ENCODE measurements at regions not wholly inside any gene's neighbourhood (a gene's known extent, or its start where the extent isn't known, plus 50 kb on each side); places are given as distances from the start of the nearest gene placed in this dataset.
"Not testable (repeated sequence)": the region's sequence is repeated elsewhere in the genome, so short reads cannot be mapped to it uniquely, and the experiment has no call there.

DNA sequence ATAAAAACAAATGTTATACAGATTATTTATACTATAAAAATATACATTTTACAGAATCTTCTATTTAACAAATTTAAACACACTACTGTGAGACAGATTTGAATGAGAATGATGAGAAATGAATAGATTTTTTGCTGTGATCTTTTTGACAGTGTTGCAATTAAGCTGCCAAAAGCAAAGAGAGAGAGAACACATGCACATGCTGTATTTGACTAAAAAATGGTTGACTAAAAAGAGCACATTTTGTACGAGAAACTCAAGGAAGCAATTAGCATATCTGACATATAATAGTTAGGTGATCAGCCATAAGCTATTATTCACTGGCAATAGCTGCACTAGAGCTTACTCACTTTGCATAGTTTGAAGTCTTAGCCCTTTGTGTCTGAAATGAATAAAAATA, 115.8 kb downstream of the SYT10 start:
- no peak for DNase-seq (ENCODE audit: low spot score)

DNA sequence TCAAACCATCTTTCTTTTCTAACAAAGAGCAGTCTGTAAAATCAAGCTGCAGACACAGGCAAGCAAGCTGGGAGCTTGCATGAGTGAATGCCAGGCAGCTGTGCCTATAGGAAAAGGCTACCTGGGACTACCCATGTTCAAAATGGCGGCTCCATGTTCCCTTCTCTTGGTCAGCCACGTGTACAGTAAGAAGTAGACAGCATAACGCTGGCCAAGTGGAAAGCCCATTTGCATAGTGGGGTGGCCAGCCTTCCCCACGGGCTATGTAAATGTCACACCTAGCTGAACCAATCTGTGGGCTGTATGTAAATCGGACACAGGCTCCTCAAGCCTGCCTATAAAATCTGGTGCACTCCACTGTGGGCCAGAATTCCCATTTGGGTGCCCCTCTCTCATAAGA, 117.1 kb downstream of the SYT10 start:
- DNase-seq (ENCODE audit: low spot score): peak; percentile 14

DNA sequence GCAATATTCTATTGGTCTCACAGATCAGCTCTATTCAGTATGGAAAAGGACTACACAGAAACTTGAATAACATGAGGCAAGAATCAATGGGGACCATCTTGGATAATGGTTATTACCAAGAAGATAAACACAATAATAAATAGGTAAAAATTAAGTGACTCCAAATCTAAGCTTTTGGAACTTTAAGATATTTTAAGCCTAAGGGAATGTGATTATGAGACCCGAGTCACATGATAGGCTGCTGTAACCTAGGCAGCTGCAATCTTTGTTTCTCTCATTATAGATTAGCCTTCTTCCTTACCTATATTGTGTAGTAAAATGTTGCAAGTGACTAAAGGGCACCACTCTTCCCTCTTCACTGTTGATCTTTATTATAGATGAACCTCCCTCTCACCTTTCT, 121.9 kb downstream of the SYT10 start:
- no peak for DNase-seq (ENCODE audit: low spot score)

DNA sequence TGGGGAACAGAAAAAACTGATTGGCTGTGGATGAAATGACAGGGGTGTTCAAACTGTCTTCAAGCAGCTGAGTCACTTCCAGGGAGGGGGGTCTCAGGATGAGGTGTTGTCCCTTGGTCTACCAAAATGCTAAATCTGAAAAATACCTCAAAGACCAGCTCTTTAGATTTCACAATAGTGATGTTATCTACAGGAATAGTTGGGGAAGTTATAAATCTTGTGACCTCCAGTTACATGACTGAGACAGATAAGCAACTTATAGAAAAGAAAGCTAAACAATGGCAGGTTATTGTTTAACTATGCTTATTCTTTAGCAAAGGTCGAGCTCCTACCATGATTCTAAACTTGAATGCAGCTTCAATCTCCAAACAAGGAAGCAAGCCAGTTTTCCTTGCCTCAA, 125.4 kb downstream of the SYT10 start:
- no peak for DNase-seq (ENCODE audit: low spot score)

DNA sequence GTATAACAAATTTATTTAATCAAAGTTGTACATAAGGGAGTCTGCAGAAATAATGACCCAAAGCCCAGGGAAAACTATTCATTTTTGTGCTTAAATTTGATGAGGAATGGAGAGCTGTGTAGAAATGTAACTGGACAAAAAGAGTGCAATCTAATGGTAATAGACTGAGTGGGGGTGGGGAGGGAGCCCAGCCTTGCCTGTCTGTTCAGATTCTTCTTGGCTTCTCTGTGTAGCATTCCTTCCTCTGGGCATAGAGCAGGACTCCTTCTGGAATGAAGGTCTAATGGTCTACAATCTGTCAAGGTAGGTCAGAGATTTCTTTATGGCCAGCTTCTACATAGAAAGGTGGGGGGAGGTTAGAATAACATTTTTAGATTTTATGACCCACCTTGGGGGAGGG, 126.1 kb downstream of the SYT10 start:
- DNase-seq (ENCODE audit: low spot score): no peak

DNA sequence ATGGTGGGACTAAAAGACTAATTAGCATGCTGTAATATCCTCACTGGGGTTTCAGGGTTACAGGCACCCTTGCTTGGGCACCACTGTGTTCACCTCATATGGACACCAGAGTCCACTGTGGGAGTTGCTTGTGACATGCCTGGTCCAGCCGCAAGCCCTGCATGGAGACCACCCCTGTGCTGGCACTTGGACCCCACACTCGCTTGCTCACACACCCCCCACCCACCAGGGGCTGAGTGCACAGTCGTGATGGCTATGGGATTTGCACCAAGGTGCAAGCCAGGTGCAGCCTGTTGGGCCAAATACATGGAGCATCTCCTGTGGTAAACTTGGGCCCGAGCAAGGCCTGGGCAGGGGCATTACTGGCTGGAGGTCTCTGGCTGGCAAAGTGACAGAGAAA, 129.1 kb downstream of the SYT10 start:
- DNase-seq (ENCODE audit: low spot score): no peak

DNA sequence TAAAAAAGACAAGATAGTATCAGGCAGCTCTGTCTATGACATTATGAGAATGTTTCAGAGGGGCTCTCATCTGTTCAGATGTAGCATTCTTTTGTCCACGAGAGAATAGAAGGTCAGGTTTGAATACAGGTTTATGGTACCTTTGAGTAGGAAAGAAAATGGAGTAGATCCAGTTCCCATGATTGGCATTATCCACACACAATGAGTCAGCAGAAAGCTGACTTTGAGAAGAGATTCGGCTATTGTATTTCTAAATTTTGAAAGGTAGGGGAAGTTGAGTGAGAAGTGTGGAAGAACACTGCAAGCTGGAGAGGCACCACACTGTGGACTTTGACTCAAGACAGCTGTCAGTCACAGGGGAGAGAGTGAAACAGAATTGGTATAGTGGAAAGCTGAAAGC, 135.4 kb downstream of the SYT10 start:
- no peak for DNase-seq (ENCODE audit: low spot score)

DNA sequence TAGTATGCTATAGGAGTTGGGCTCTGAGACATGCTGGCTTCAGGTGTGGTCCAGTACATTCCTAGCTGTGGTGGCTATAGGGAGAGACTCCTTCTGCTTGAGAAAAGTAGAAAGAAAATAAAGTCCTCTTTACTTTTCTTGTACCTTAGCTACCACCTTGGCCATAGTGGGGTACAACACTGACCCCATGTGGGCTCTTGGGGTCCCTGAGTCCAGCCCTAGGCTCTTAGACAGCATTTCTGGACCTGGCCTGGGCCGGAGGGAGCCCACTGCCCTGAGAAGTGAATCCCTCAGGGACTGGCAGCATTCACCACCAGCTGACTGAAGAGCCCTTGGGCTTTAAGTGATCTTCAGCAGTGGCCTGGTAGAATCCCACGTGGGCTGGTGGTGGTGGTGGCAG, 143.1 kb downstream of the SYT10 start:
- DNase-seq (ENCODE audit: low spot score): no peak

DNA sequence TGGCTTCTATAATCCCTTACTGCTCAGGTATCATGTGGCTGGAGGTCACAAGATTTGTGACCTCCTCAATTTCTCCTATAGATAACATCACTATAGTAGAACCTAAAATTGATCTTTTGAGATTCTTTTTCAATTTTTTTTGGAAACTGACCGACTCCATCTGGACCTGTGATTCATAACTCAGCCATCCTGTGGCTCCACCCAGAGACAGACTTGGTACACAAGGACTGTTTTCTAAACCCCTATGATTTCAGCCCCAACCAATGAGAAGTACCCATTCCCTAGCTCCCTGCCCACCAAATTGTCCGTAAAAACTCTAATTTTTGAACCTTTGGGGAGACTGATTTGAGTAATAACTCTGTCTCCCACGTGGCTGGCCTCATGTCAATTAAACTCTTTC, 148.9 kb downstream of the SYT10 start:
- no peak for DNase-seq (ENCODE audit: low spot score)

DNA sequence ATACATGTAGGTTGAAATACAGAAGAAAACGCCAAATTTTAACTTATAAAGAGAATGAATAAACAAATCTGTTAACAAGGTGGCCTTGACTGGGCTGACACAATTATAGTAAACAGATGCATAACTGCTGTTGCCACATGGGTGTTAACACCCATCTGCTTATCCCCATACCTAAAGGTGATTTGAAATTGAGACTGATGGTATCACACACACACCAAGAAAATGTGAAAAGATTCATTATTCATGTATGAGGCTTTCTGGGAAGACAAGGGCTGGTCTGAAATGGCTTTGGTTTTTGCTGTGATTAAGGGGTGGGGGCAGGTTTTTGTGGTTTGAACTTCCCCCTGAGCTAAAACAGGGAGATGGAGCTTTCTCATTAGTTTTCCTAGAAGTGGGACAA, 156.6 kb downstream of the SYT10 start:
- DNase-seq (ENCODE audit: low spot score): no peak

DNA sequence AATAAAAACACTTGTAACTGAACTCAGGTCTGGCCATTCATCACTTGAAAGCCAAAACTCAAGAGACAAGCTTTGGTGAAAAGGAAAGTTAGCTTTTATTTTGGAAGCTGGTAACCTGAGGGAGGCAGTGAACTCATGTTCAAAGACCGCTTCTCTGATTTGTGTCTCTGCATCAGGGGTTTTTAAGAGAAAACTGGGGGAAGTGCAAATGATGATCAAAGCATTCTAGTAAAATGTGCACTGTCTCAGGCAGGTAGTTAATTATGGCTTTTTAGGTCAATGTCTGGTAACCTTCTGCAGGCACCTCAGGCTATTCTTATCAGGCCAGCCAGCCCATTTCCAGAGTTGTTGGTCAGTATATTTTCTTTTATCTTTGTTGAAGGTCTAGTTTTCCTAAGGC, 162.2 kb downstream of the SYT10 start:
- no peak for DNase-seq (ENCODE audit: low spot score)

DNA sequence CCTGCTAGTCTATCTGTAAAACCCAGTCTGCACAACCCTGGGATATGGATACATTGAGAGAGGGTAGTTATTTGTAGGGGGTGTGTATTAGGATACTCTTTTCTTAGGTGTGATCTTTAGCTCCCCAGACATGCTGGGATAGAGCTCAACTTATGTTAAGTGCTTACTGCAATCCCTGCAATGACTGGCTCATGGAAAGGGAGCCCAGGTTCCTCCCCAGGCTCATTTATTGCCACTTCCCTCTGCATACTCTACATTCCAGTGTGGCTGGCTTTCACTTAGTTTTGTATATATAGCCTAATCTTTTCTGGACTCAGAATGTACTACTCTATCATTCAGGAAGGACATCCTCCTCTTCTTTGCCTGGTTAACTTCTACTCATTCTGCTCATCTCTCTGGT, 172.0 kb downstream of the SYT10 start:
- no peak for DNase-seq (ENCODE audit: low spot score)

DNA sequence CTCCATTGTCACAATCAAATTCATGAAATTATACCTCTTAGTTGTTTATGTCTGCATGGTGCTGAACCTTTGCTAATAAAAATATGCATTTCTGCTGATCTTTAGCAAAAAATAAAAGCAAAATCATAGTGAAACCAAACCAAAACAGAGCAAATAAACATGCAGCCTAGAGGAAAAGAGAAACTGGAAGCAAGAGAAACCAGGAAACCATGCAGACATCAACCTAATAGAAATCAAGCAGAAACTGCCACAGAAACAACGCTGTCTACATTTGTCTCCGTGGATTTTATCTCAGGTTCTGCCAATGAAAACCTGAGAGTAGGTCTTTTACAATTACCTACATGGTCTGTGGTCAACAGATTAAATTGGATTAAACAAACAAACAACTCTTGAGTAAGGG, 173.7 kb downstream of the SYT10 start:
- no peak for DNase-seq (ENCODE audit: low spot score)

DNA sequence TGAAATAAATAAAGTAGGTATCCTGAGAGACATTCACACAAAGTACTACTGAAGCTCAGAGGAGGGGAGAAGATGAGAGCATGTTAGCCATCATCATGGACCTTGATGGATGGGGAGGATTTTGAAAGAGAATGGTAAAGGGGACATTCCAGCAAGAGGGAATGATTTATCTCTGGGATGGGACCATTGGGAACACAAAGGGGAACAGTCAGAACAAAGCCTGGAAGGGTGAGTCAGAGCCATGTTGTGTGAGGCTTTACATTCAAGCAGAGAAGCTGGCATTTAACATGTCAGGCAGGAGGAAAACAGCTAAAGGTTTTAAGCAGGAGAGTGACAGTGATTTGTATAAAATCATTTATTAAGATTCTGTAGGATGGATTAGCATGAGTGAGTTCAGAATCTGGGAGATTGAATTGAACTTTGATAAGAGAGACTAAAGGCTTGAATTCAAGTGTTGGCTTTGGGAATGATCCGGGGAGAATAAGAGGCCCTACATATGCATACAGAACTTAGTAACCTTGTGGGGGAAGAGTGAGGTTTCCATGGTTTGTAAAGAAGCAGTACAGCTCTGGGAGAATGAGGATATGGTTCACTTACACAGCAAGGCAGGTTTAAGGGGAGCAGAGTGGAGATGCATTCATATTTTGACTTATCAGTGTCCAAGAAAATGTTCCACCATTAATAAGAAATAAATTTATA, 174.4 kb downstream of the SYT10 start:
- no peak for DNase-seq (ENCODE audit: low spot score)

DNA sequence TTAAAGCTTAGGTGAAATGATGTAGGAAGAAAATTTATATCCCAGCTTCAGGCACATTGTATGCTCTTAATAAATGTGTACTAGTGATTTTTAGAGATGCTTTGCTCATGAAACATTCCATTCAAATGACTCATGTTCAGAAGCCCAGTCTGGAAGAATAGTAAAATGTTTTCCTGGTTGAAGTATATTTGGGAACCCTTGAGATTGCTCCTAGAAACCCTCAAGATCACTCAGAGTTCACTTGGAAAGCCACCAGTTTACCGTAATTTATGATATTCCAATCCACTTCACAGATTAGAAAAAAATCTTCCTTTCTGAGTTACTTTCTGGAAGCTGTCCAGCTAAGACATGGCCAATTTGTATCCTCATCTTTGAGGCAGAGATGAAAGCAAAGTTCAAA, 186.4 kb downstream of the SYT10 start:
- peak; percentile 6 for DNase-seq (ENCODE audit: low spot score)

DNA sequence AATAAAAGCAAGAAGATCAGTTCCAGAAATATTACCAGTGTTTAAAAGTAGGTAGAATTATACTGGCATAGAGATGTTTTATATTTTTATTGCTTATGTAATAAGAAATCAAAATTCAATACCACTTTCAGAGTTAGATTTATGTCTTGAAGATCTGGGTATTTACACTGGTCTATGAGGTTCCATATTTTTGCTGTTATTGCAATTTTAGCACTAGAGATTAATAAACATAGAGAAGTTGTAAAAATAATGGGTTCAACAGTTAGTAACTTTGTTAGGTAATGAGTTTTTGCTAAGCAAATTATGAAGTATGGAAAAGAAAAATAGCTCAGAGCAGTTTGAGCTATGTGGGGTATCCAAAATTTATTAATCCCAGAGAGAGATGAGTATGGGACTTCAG, 188.1 kb downstream of the SYT10 start:
- DNase-seq (ENCODE audit: low spot score): no peak

DNA sequence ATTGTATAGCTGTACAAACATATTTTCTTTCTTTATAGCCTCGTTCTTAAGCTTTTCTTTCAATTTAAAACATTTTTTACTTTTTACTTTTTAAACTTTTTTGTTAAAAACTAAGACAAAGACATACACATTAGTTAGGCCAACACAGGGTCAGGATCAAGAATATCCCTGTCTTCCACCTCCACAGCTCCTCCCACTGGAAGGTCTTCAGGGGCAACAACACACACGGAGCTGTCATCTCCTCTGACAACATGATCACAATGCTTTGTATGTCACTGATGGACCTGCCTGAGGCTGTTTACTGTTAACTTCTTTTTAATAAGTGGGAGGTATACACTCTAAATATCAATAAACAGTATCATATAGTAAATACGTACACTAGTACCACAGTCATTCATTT, 191.3 kb downstream of the SYT10 start:
- no peak for DNase-seq (ENCODE audit: low spot score)

DNA sequence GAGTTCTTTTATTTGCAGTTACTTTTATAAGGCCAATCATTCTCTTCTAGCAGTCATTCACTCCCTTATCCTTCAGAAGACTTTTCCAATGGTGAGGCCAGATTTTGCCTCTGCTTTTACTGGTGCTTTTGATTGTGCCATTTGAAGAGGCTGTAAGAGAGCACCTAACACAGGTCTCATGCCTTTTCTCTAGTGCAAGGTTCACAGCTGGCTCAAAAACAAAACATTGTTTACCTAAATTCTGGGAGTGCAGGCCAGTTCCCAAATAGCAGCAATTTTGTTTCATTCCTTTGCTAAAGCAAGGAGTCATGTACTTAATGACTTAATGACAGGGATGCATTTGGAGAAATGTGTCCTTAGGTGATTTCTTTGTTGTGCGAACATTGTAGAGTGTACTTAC, 192.0 kb downstream of the SYT10 start:
- no peak for DNase-seq (ENCODE audit: low spot score)

DNA sequence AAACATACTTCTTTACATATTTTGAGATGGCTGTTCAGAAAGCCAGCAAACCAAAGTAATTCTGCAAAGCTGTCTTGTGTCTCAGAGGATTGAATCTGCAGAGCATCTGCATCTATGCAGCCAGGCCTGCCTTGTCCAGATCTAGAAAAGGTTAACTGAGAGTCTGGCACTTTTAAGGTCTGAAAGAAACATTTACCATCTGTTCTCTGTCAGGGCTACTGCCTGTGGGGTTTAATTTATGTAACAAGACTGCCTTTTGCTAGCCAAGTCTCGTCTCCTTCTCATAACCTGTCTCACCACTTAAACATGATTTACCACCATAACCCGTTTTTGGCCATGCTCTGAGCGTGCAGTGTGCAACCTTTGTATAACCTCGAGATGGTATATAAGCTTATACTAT, 194.2 kb downstream of the SYT10 start:
- no peak for DNase-seq (ENCODE audit: low spot score)

DNA sequence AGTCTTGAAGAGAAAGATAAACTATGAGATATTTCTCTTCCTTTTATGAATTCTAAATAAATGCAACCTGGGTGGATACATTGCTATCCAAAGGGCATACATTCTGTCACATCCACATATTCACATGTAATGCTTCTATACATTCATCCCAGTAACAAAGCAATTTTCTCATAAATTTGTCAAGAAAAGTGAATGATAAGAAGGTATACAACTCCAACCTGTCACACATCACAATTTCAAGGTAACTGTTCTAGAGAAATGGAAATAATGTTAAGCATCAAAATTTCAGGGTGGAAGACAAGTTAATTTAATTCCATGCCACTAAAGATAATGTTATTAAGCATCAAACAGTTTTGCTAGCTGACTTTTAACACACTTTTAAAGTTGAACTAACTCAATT, 212.9 kb downstream of the SYT10 start:
- DNase-seq (ENCODE audit: low spot score): no peak

DNA sequence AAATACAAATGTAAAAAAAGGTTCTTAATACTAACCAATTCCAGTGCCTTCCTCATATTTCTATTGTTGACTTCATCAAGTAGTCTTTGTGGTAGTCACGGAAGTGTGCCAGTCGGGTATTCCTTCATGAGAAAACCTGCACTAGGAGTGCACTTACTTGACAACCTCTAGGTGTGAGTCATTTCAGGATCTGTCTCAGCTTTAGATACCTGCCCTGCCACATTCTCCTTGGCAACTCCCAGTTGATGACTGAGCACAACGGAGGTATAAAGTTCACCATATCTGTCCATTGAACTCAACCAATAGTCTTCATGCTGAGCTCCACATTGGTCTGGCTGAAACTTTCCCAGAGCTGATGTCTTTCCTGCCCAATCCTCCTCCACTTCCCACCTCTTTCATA, 215.7 kb downstream of the SYT10 start:
- DNase-seq (ENCODE audit: low spot score): no peak

DNA sequence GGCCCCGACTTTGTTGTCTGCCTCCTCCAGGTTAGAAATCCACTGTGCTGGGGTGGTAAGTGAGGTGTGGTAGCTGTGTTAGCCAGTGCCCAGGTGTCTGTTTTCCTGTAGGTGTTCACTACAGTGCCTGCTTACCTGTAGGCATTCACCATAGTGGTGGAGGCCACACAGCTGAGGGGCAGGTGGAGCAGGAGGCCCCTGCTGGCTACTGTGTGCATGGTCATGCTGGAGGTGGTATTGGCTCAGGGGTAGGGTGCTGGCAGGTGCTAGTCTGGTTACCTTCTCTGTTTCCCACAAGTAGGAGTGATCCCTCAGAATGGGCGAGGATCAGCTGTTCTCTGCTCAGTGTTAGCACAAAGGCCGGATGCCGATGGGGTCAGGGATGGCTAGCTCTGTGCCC, 217.3 kb downstream of the SYT10 start:
- no peak for DNase-seq (ENCODE audit: low spot score)

DNA sequence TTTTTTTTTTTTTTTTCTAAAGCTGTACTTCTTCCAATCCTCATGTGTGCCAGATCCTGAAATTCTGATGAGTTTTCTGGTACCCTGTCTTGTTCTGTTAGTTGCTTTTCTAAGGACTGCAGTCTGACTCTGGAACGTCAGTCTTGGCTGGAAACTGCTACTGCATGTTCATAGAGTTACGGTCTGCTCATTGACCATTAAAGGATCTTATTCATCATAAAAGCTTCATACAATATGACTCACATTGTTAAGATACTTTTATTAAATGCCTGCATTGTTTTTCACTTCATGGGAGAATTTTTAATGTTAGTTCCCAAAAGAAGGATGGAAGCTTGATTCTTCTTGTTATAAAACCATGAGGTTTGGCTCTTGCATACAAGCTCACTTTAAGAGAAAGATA, 233.6 kb downstream of the SYT10 start:
- no peak for DNase-seq (ENCODE audit: low spot score)

DNA sequence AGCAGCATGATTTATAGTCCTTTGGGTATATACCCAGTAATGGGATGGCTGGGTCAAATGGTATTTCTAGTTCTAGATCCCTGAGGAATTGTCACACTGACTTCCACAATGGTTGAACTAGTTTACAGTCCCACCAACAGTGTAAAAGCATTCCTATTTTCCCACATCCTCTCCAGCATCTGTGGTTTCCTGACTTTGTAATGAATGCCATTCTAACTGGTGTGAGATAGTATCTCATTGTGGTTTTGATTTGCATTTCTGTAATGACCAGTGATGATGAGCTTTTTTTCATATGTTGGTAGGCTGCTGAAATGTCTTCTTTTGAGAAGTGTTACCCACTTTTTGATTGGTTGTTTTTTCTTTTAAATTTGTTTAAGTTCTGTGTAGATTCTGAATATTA, 245.2 kb downstream of the SYT10 start:
- not testable (repeated sequence) for DNase-seq (ENCODE audit: low spot score)

DNA sequence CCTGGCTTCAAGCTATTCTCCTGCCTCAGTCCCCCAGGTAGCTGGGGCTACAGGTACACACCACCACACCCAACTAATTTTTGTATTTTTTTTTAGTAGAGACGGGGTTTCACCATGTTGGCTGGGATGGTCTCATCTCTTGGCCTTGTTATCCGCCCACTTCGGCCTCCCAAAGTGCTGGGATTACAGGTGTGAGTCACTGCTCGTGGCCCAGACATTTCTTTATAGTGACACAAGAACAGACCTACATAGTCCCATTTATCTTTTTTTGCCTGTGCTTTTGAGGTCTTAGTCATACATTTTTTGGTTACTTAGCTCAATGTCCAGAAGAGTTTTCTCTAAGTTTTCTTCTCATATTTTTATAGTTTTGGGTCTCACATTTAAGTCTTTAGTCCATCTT, 247.4 kb downstream of the SYT10 start:
- no peak for DNase-seq (ENCODE audit: low spot score)
